HepG2 (cell line): ENCODE measurements at regions not wholly inside any gene's neighbourhood (a gene's known extent, or its start where the extent isn't known, plus 50 kb on each side); places are given as distances from the start of the nearest gene placed in this dataset.
"Not testable (repeated sequence)": the region's sequence is repeated elsewhere in the genome, so short reads cannot be mapped to it uniquely, and the experiment has no call there.

ENCODE experiments used
- BRD4 ChIP-seq: sonication (generic); formaldehyde crosslinking; IDR thresholded peaks from 2 replicates; pipeline ENCODE4 v1.4.0; 2020; ENCODE audit warnings: missing genetic modification reagents
- CTCF ChIP-seq: sonication (generic); formaldehyde crosslinking; IDR thresholded peaks from 2 replicates; pipeline ENCODE4 v1.5.0; 2020; ENCODE audit warnings: mild to moderate bottlenecking, missing genetic modification reagents, moderate library complexity
- ESRRA ChIP-seq: sonication (generic); formaldehyde crosslinking; IDR thresholded peaks from 2 replicates; pipeline ENCODE4 v1.5.1; 2020; ENCODE audit warnings: mild to moderate bottlenecking, low read depth, missing genetic modification reagents
- MIXL1 ChIP-seq: IDR thresholded peaks from 2 replicates; pipeline ENCODE4 v1.6.1; 2016
- NFYB ChIP-seq: sonication (generic); formaldehyde crosslinking; IDR thresholded peaks from 2 replicates; pipeline ENCODE4 v1.4.0; 2020; ENCODE audit warnings: missing genetic modification reagents
- NR2F2 ChIP-seq: IDR thresholded peaks from 2 replicates; pipeline ENCODE4 v1.6.1; 2012; ENCODE audit warnings: low read depth, inconsistent platforms, borderline replicate concordance
- RFXAP ChIP-seq: sonication (generic); formaldehyde crosslinking; IDR thresholded peaks from 2 replicates; pipeline ENCODE4 v1.4.0; 2020; ENCODE audit warnings: missing genetic modification reagents, borderline replicate concordance
- ZBTB8A ChIP-seq: sonication (generic); formaldehyde crosslinking; IDR thresholded peaks from 2 replicates; pipeline ENCODE4 v1.4.0; 2020; ENCODE audit warnings: mild to moderate bottlenecking, low read depth, missing genetic modification reagents, borderline replicate concordance
- ZNF280D ChIP-seq: sonication (generic); formaldehyde crosslinking; IDR thresholded peaks from 2 replicates; pipeline ENCODE4 v1.5.1; 2020; ENCODE audit warnings: mild to moderate bottlenecking, missing genetic modification reagents
- ZNF562 ChIP-seq: sonication (generic); formaldehyde crosslinking; IDR thresholded peaks from 2 replicates; pipeline ENCODE4 v1.8.0; 2022; ENCODE audit warnings: missing genetic modification reagents, borderline replicate concordance
- ZNF589 ChIP-seq: sonication (generic); formaldehyde crosslinking; conservative IDR thresholded peaks from 2 replicates; pipeline ENCODE4 v1.8.0; 2022; ENCODE audit warnings: mild to moderate bottlenecking, moderate library complexity, missing genetic modification reagents
- ZNF770 ChIP-seq: sonication (generic); formaldehyde crosslinking; IDR thresholded peaks from 2 replicates; pipeline ENCODE4 v1.5.0; 2020; ENCODE audit warnings: mild to moderate bottlenecking, missing genetic modification reagents

GRCh38 chr22:42183461-42184059 is 53.0 kb upstream of the CYP2D6 start:
- not testable (repeated sequence) for TF ChIP-seq RFXAP; ZBTB8A (CRISPR knock-in tag); ZNF770 (CRISPR knock-in tag); CTCF (CRISPR knock-in tag); ZNF280D (CRISPR knock-in tag); MIXL1; ZNF562 (CRISPR knock-in tag); ZNF589; ESRRA (CRISPR knock-in tag); NFYB (CRISPR knock-in tag); BRD4 (CRISPR knock-in tag); NR2F2
